ENCODE measurements at regions not wholly inside any gene's neighbourhood (a gene's known extent, or its start where the extent isn't known, plus 50 kb on each side); places are given as distances from the start of the nearest gene placed in this dataset.
"Not testable (repeated sequence)": the region's sequence is repeated elsewhere in the genome, so short reads cannot be mapped to it uniquely, and the experiment has no call there.

GRCh38 chr7:57819491-57819981 is 369.6 kb downstream of the ZNF716 start:
- Histone ChIP-seq H3K36me3 (ENCODE audit: control insufficient read depth in 3 of 3, insufficient read depth in 2 of 3, low read depth in 1 of 3, low read length in 3 of 3) (no peaks in the 10 kb centered on the region), H3K4me3 (ENCODE audit: low read depth in 1 of 3, low read length in 3 of 3) (no peak overlapping the region), H3K27ac (ENCODE audit: low read depth in 1 of 3, low read length in 2 of 3) (no peak overlapping the region), H3K4me1 (ENCODE audit: control insufficient read depth in 3 of 3, insufficient read depth in 2 of 3, low read depth in 1 of 3, low read length in 2 of 3) (no peaks in the 10 kb centered on the region), H3K27me3 (ENCODE audit: control insufficient read depth in 3 of 3, insufficient read depth in 3 of 3, low read length in 3 of 3) (no peaks in the 10 kb centered on the region), H3K9me3 (ENCODE audit: control insufficient read depth in 2 of 2, insufficient read depth in 1 of 2, low read depth in 1 of 2, low read length in 1 of 2) (peaks cover 3 to 45% of the 10 kb centered on the region in 2 donors)
- FAIRE-seq (no peak), DNase-seq (no peak)
- WGBS, 3 donors, result 90 to 92% (median 91%) methylated on average over 29 to 30 of the region's 30 CpGs

DNA sequence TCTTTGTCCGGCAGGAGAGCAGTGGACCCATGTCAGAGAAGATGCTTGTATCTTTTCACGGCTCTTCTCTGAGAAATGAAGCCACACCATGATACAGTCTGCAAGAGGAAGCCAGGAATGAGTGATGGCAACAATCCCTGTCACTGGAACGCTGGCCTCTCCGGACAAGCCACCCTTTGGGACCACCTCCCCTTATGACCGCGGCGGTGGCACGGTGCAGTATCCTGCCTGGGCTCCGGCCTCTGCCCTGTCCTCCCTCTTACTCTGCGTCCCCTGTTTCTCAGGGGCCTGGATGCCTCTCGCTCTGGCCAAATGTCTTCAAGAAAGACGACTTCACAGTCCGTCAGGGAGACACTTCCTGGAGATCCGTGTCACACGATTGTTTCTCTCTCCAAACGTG is 370.5 kb downstream of the ZNF716 start:
- no peak for DNase-seq
- WGBS, 3 donors, result 84 to 86% (median 86%) methylated on average over 16 of the region's 16 CpGs
- FAIRE-seq, result no peak
- Histone ChIP-seq H3K27me3 (ENCODE audit: control insufficient read depth in 3 of 3, insufficient read depth in 3 of 3, low read length in 3 of 3) (no peaks in the 10 kb centered on the region), H3K4me3 (ENCODE audit: low read depth in 1 of 3, low read length in 3 of 3) (no peak overlapping the region), H3K36me3 (ENCODE audit: control insufficient read depth in 3 of 3, insufficient read depth in 2 of 3, low read depth in 1 of 3, low read length in 3 of 3) (no peaks in the 10 kb centered on the region), H3K27ac (ENCODE audit: low read depth in 1 of 3, low read length in 2 of 3) (no peak overlapping the region), H3K4me1 (ENCODE audit: control insufficient read depth in 3 of 3, insufficient read depth in 2 of 3, low read depth in 1 of 3, low read length in 2 of 3) (no peaks in the 10 kb centered on the region), H3K9me3 (ENCODE audit: control insufficient read depth in 2 of 2, insufficient read depth in 1 of 2, low read depth in 1 of 2, low read length in 1 of 2) (peaks cover 3 to 45% of the 10 kb centered on the region in 2 donors)

- no peak for FAIRE-seq
- WGBS, 3 donors, result 87 to 92% (median 90%) methylated on average over 56 to 57 of the region's 57 CpGs
- H3K27me3 ChIP-seq (ENCODE audit: control insufficient read depth in 3 of 3, insufficient read depth in 3 of 3, low read length in 3 of 3), result no peaks in the 10 kb centered on the region
- peaks cover 3 to 49% of the 10 kb centered on the region in 2 donors for H3K9me3 ChIP-seq (ENCODE audit: control insufficient read depth in 2 of 2, insufficient read depth in 1 of 2, low read depth in 1 of 2, low read length in 1 of 2)
- no peaks in the 10 kb centered on the region for H3K4me1 ChIP-seq (ENCODE audit: control insufficient read depth in 3 of 3, insufficient read depth in 2 of 3, low read depth in 1 of 3, low read length in 2 of 3)
- H3K4me3 ChIP-seq (ENCODE audit: low read depth in 1 of 3, low read length in 3 of 3), result no peak overlapping the region
- H3K36me3 ChIP-seq (ENCODE audit: control insufficient read depth in 3 of 3, insufficient read depth in 2 of 3, low read depth in 1 of 3, low read length in 3 of 3), result no peaks in the 10 kb centered on the region
- H3K27ac ChIP-seq (ENCODE audit: low read depth in 1 of 3, low read length in 2 of 3), result no peak overlapping the region
- DNase-seq, result no peak
Measured at GRCh38 chr7:57821438-57822382, 371.7 kb downstream of the ZNF716 start.

- not testable (repeated sequence) for H3K27ac ChIP-seq (ENCODE audit: low read depth in 1 of 3, low read length in 2 of 3); H3K27me3 ChIP-seq (ENCODE audit: control insufficient read depth in 3 of 3, insufficient read depth in 3 of 3, low read length in 3 of 3); H3K4me1 ChIP-seq (ENCODE audit: control insufficient read depth in 3 of 3, insufficient read depth in 2 of 3, low read depth in 1 of 3, low read length in 2 of 3); FAIRE-seq; H3K4me3 ChIP-seq (ENCODE audit: low read depth in 1 of 3, low read length in 3 of 3); H3K36me3 ChIP-seq (ENCODE audit: control insufficient read depth in 3 of 3, insufficient read depth in 2 of 3, low read depth in 1 of 3, low read length in 3 of 3); DNase-seq
- peaks cover 1 to 22% of the 10 kb centered on the region in 2 donors for H3K9me3 ChIP-seq (ENCODE audit: control insufficient read depth in 2 of 2, insufficient read depth in 1 of 2, low read depth in 1 of 2, low read length in 1 of 2)
- WGBS, 3 donors, result 24 to 40% (median 39%) methylated on average over 2 of the region's 2 CpGs
Measured at GRCh38 chr7:57826548-57826947, 376.6 kb downstream of the ZNF716 start.

GRCh38 chr7:57835161-57835560 is 385.2 kb downstream of the ZNF716 start:
- not testable (repeated sequence) for H3K4me1 ChIP-seq (ENCODE audit: control insufficient read depth in 3 of 3, insufficient read depth in 2 of 3, low read depth in 1 of 3, low read length in 2 of 3); H3K36me3 ChIP-seq (ENCODE audit: control insufficient read depth in 3 of 3, insufficient read depth in 2 of 3, low read depth in 1 of 3, low read length in 3 of 3); H3K9me3 ChIP-seq (ENCODE audit: control insufficient read depth in 2 of 2, insufficient read depth in 1 of 2, low read depth in 1 of 2, low read length in 1 of 2); H3K27me3 ChIP-seq (ENCODE audit: control insufficient read depth in 3 of 3, insufficient read depth in 3 of 3, low read length in 3 of 3); H3K27ac ChIP-seq (ENCODE audit: low read depth in 1 of 3, low read length in 2 of 3); DNase-seq; FAIRE-seq; H3K4me3 ChIP-seq (ENCODE audit: low read depth in 1 of 3, low read length in 3 of 3)
- WGBS, 3 donors, result 94 to 98% (median 94%) methylated on average over 9 of the region's 15 CpGs

GRCh38 chr7:57839152-57839551 is 389.2 kb downstream of the ZNF716 start:
- H3K36me3 ChIP-seq (ENCODE audit: control insufficient read depth in 3 of 3, insufficient read depth in 2 of 3, low read depth in 1 of 3, low read length in 3 of 3); DNase-seq; H3K27me3 ChIP-seq (ENCODE audit: control insufficient read depth in 3 of 3, insufficient read depth in 3 of 3, low read length in 3 of 3); H3K4me3 ChIP-seq (ENCODE audit: low read depth in 1 of 3, low read length in 3 of 3); FAIRE-seq; H3K27ac ChIP-seq (ENCODE audit: low read depth in 1 of 3, low read length in 2 of 3); H3K4me1 ChIP-seq (ENCODE audit: control insufficient read depth in 3 of 3, insufficient read depth in 2 of 3, low read depth in 1 of 3, low read length in 2 of 3); H3K9me3 ChIP-seq (ENCODE audit: control insufficient read depth in 2 of 2, insufficient read depth in 1 of 2, low read depth in 1 of 2, low read length in 1 of 2): not testable (repeated sequence)
- WGBS, 3 donors, result 57 to 63% (median 63%) methylated on average over 4 of the region's 4 CpGs

DNA sequence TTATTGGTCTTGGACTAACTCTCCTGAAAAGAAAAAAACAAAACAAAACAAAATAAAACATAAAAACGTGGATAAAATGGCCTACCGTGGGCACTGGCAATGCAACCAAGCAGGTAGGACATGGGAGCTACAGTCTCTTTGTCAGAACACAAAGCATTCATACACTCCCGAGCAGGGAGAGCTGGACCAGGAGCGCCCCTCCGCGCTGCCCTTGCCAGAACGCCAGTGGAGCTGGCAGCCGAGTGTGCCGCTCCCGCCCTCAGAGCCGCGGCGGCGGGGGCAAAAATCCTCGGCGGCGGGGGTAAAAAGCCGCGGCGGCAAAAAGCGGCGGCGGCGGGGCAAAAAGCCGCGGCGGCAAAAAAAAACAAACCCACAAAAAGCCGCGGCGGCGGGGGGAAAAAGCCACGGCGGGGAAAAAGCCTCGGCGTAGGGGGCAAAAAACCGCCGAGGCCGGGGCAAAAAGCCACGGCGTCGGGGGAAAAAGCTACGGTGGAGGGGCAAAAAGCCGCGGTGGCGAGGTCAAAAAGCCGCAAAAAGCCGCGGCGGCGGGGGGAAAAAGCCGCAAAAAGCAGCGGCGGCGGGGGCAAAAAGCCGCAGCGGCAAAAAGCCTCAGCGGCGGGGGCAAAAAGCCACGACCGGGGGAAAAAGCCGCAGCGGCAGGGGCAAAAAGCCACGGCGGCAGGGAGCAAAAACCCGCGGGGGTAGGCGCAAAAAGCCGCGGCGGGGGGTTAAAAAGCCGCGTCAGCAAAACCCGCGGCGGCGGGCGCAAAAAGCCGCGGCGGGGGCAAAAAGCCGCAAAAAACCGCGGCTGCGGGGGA is 418.1 kb downstream of the ZNF716 start:
- WGBS, 3 donors, result 15 to 36% (median 22%) methylated on average over 84 of the region's 84 CpGs
- no peaks in the 10 kb centered on the region for H3K4me1 ChIP-seq (ENCODE audit: control insufficient read depth in 3 of 3, insufficient read depth in 2 of 3, low read depth in 1 of 3, low read length in 2 of 3)
- H3K27ac ChIP-seq (ENCODE audit: low read depth in 1 of 3, low read length in 2 of 3), result no peak overlapping the region
- H3K9me3 ChIP-seq (ENCODE audit: control insufficient read depth in 2 of 2, insufficient read depth in 1 of 2, low read depth in 1 of 2, low read length in 1 of 2), result peaks cover 0 to 14% of the 10 kb centered on the region in 2 donors
- H3K4me3 ChIP-seq (ENCODE audit: low read depth in 1 of 3, low read length in 3 of 3), result peak overlapping the region in 1 of 3 donors; percentile 42
- DNase-seq (peak in 1 of 2 donors; percentile 4), FAIRE-seq (no peak)
- no peaks in the 10 kb centered on the region for H3K36me3 ChIP-seq (ENCODE audit: control insufficient read depth in 3 of 3, insufficient read depth in 2 of 3, low read depth in 1 of 3, low read length in 3 of 3)
- H3K27me3 ChIP-seq (ENCODE audit: control insufficient read depth in 3 of 3, insufficient read depth in 3 of 3, low read length in 3 of 3), result peaks cover 0 to 15% (median 0%) of the 10 kb centered on the region in 3 donors

GRCh38 chr7:57868771-57869483 is 418.9 kb downstream of the ZNF716 start:
- Histone ChIP-seq H3K27ac (ENCODE audit: low read depth in 1 of 3, low read length in 2 of 3) (no peak overlapping the region), H3K4me3 (ENCODE audit: low read depth in 1 of 3, low read length in 3 of 3) (peak overlapping the region in 1 of 3 donors; percentile 42), H3K27me3 (ENCODE audit: control insufficient read depth in 3 of 3, insufficient read depth in 3 of 3, low read length in 3 of 3) (peaks cover 0 to 15% (median 0%) of the 10 kb centered on the region in 3 donors), H3K4me1 (ENCODE audit: control insufficient read depth in 3 of 3, insufficient read depth in 2 of 3, low read depth in 1 of 3, low read length in 2 of 3) (no peaks in the 10 kb centered on the region), H3K36me3 (ENCODE audit: control insufficient read depth in 3 of 3, insufficient read depth in 2 of 3, low read depth in 1 of 3, low read length in 3 of 3) (no peaks in the 10 kb centered on the region), H3K9me3 (ENCODE audit: control insufficient read depth in 2 of 2, insufficient read depth in 1 of 2, low read depth in 1 of 2, low read length in 1 of 2) (peaks cover 0 to 14% of the 10 kb centered on the region in 2 donors)
- FAIRE-seq, result no peak
- 26 to 42% (median 28%) methylated on average over 61 to 66 of the region's 66 CpGs for WGBS, 3 donors
- peak in 1 of 2 donors; percentile 1 for DNase-seq

Data from small intestine (tissue), 7 donors.